ENCODE measurements at regions not wholly inside any gene's neighbourhood (a gene's known extent, or its start where the extent isn't known, plus 50 kb on each side); places are given as distances from the start of the nearest gene placed in this dataset.

- no peak for DNase-seq (ENCODE audit: low read depth)
- no peak for TF ChIP-seq CTCF (conservative IDR thresholded peaks at IDR 0.05; ENCODE audit: low read depth, low read length)
- H3K4me3 ChIP-seq (ENCODE audit: low read depth, low read length) = no peak overlapping the region
These were observed 167.4 kb downstream of the C1D start for GRCh38 chr2:67895227-67895941.

DNA sequence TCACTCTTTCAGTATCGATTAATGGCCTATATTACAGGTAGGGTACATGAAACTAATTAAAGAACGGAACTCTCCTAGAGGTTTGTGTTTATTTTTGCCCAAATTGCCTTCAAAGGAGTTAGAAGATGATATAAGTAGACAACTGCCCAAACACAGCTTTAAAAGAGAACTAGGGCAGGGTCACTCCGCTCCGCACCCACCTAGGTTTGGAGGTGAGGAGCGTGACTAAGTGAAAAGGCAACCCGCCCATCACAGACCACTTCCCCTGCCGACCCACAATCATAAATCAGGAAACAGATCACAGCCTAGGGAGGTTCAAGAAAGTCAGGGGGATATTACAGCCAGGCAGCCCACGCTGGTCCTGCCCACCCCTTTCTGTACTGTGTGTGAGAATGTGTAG lies 166.7 kb downstream of the C1D start:
- H3K4me3 ChIP-seq (ENCODE audit: low read depth, low read length) = no peak overlapping the region
- no peak for TF ChIP-seq CTCF (conservative IDR thresholded peaks at IDR 0.05; ENCODE audit: low read depth, low read length)

DNA sequence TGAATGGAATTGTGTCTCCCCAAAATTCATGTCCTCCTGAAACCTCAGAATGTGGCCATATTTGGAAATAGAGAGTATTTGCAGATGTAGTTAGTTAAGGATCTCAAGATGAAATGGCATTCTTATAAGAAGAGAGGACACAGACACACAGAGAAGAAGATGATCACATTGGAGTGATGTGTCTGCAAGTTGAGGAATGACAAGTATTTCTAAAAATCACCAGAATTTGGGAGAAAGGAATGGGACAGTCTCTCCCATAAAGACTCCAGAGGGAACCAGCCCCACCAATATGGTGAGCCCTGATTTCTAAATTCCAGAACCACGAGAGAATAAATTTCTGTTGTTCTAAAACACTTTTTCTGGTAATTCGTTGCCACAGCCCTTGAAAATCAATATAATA lies 166.3 kb downstream of the C1D start:
- no peak for DNase-seq (ENCODE audit: low read depth)
- H3K4me3 ChIP-seq (ENCODE audit: low read depth, low read length) = no peak overlapping the region
- no peak for TF ChIP-seq CTCF (conservative IDR thresholded peaks at IDR 0.05; ENCODE audit: low read depth, low read length)

More for the DNA sequence above, 166.7 kb downstream of the C1D start:
- DNase-seq (ENCODE audit: low read depth) = no peak

GRCh38 chr2:67898595-67898994 lies 164.2 kb downstream of the C1D start:
- TF ChIP-seq CTCF (conservative IDR thresholded peaks at IDR 0.05; ENCODE audit: low read depth, low read length) = no peak
- no peak for DNase-seq (ENCODE audit: low read depth)

GRCh38 chr2:67899187-67899586 lies 163.6 kb downstream of the C1D start:
- DNase-seq (ENCODE audit: low read depth) = no peak
- no peak overlapping the region for H3K4me3 ChIP-seq (ENCODE audit: low read depth, low read length)
- TF ChIP-seq CTCF (conservative IDR thresholded peaks at IDR 0.05; ENCODE audit: low read depth, low read length) = no peak

More at GRCh38 chr2:67898595-67898994, 164.2 kb downstream of the C1D start:
- no peak overlapping the region for H3K4me3 ChIP-seq (ENCODE audit: low read depth, low read length)

DNA sequence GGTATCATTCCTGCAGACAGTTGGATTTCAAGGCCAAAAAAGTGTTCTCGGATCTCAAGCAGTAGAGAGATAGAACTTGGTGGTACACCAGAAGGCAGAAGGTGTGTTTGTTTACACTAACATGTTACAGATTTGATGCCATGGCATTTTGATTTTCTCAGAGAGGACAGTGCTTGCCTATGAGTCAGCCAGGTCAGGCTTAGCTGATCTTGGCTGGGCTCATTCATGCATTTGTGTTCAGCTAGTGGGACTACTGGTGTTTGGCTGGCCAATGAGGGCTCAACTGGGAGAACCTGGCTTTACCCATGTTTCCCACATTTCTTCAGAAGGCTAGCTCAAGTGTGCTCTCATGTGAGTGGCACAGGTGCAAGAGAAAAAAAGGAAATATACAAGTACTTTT lies 162.0 kb downstream of the C1D start:
- DNase-seq (ENCODE audit: low read depth) = peak; percentile 49
- no peak overlapping the region for H3K4me3 ChIP-seq (ENCODE audit: low read depth, low read length)
- no peak for TF ChIP-seq CTCF (conservative IDR thresholded peaks at IDR 0.05; ENCODE audit: low read depth, low read length)

- H3K4me3 ChIP-seq (ENCODE audit: low read depth, low read length) = no peak overlapping the region
- TF ChIP-seq CTCF (conservative IDR thresholded peaks at IDR 0.05; ENCODE audit: low read depth, low read length) = no peak
- no peak for DNase-seq (ENCODE audit: low read depth)
These were observed 158.2 kb downstream of the C1D start for GRCh38 chr2:67904566-67904965.
